Stomach (tissue), 8 donors: ENCODE measurements at regions not wholly inside any gene's neighbourhood (a gene's known extent, or its start where the extent isn't known, plus 50 kb on each side); places are given as distances from the start of the nearest gene placed in this dataset.

ENCODE experiments used
- DNase-seq, 2 donors: peaks; one replicate each; pipeline versions ENCODE4 v3.0.0 to v3.0.0-alpha.2; 2013 to 2019
- H3K27ac ChIP-seq, 5 donors: fragments of 200-600 bp in 4 of 5; sonication (generic) in 4 of 5; one replicate each; pipeline ENCODE4 v1.5.1; 2013 to 2019; ENCODE audit warnings: mild to moderate bottlenecking in 1 of 5, moderate library complexity in 1 of 5
- H3K27me3 ChIP-seq, 3 donors: fragments of 200-600 bp; sonication (generic); one replicate each; pipeline ENCODE4 v1.5.1; 2017 to 2019; ENCODE audit warnings: mixed run types in 1 of 3
- H3K36me3 ChIP-seq, 4 donors: fragments of 200-600 bp; sonication (generic); 1 replicate in 3 of 4; 2 replicates in 1 of 4; pipeline ENCODE4 v1.5.1; 2016 to 2019
- H3K4me1 ChIP-seq, 4 donors: fragments of 200-600 bp; sonication (generic); one replicate each; pipeline ENCODE4 v1.5.1; 2016 to 2019
- H3K4me3 ChIP-seq, 4 donors: fragments of 200-600 bp; sonication (generic) in 3 of 4; one replicate each; pipeline ENCODE4 v1.5.1; 2016 to 2019; ENCODE audit warnings: mild to moderate bottlenecking in 1 of 4
- H3K9me3 ChIP-seq, 4 donors: fragments of 200-600 bp; sonication (generic); one replicate each; pipeline ENCODE4 v1.5.1; 2016 to 2019
- EP300 ChIP-seq: sonication (generic); formaldehyde crosslinking; IDR thresholded peaks from one replicate; pipeline ENCODE4 v1.6.1; 2017; ENCODE audit warnings: antibody characterized with exemption
- POLR2A ChIP-seq, 4 donors: fragments of 450-650 bp; IDR thresholded peaks; one replicate each; pipeline ENCODE4 v1.6.1; 2016; ENCODE audit warnings: antibody characterized with exemption in 4 of 4, control low read depth in 2 of 4, mild to moderate bottlenecking in 1 of 4, moderate library complexity in 1 of 4
- POLR2AphosphoS5 ChIP-seq, 3 donors: sonication (generic); formaldehyde crosslinking; IDR thresholded peaks; one replicate each; pipeline ENCODE4 v1.6.1; 2016; ENCODE audit warnings: antibody characterized with exemption in 3 of 3
- WGBS, 5 donors: extraction: QIAGEN DNeasy Blood & Tissue Kit in 3 of 5; methylation state at CpG; one replicate each; pipeline versions ENCODE4 v1.1.5 to v1.1.7; 2013 to 2018; 5-methylcytosine and 5-hydroxymethylcytosine counted together
- intact Hi-C: fragments of 100-400 bp; cut with DNase I; formaldehyde crosslinking; loops from one replicate; pipeline ENCODE4 v1.15.1; 2023; ENCODE audit warnings: low total_unique reads
- TF ChIP-seq, protein P1 (sequence below), 7 experiments: fragments of 450-650 bp in 4 of 7; fragments of 200-600 bp in 3 of 7; sonication (generic) in 3 of 7; IDR thresholded peaks; one replicate each; pipeline ENCODE4 v1.5.1; 2016 to 2019; ENCODE audit warnings: antibody characterized with exemption in 7 of 7, control low read depth in 2 of 7, mild to moderate bottlenecking in 1 of 7
- donor health status: healthy with polysubstance abuse.
- donor health status: Bipolar disorder and iron deficiency.
- donor health status: healthy.

DNA sequence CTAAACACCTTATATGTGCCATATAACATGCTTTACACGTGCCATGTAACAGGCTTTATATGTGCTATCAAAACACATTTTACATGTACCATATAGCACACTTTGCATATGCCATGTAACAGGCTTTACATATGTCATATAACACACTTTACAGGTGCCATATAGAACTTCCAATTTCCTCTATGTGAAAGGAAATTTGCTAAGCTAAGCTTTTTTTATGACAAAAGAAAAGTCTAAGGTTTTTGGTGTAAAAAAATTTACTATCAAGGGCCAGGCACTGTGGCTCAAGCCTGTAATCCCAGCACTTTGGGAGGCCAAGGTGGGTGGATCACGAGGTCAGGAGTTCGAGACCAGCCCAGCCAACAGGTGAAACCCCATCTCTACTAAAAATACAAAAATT lies 136.5 kb downstream of the AKAIN1 start:
- Histone ChIP-seq H3K27ac (no peak overlapping the region), H3K4me1 (no peaks in the 10 kb centered on the region), H3K4me3 (no peak overlapping the region), H3K36me3 (no peaks in the 10 kb centered on the region), H3K27me3 (no peaks in the 10 kb centered on the region), H3K9me3 (no peaks in the 10 kb centered on the region)
- no peak for TF ChIP-seq POLR2AphosphoS5 (IDR thresholded peaks at IDR 0.05)
- TF ChIP-seq, protein P1, sequence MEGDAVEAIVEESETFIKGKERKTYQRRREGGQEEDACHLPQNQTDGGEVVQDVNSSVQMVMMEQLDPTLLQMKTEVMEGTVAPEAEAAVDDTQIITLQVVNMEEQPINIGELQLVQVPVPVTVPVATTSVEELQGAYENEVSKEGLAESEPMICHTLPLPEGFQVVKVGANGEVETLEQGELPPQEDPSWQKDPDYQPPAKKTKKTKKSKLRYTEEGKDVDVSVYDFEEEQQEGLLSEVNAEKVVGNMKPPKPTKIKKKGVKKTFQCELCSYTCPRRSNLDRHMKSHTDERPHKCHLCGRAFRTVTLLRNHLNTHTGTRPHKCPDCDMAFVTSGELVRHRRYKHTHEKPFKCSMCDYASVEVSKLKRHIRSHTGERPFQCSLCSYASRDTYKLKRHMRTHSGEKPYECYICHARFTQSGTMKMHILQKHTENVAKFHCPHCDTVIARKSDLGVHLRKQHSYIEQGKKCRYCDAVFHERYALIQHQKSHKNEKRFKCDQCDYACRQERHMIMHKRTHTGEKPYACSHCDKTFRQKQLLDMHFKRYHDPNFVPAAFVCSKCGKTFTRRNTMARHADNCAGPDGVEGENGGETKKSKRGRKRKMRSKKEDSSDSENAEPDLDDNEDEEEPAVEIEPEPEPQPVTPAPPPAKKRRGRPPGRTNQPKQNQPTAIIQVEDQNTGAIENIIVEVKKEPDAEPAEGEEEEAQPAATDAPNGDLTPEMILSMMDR (IDR thresholded peaks at IDR 0.05), result no peak
- no peak for TF ChIP-seq POLR2A (IDR thresholded peaks at IDR 0.05)
- intact Hi-C loops, result no loop called here
- 76 to 87% (median 82%) methylated on average over 3 of the region's 3 CpGs for WGBS, 5 donors
- no peak for DNase-seq

DNA sequence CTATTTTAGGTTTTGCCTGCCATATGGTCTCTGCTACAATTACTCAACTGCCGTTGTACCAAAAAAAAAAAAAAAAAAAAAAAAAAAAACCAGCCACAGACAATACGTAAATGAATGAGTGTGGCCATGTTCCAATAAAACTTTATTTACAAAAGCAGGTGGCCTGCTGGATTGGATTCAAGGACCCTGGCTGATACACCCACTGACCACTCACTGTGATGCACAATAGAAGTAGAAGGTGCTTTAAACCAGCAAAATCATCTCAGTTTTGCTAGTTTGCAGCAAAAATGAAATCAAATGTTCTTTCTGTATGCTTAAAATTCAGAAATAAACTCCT lies 137.4 kb downstream of the AKAIN1 start:
- Histone ChIP-seq H3K4me1 (no peaks in the 10 kb centered on the region), H3K27ac (no peak overlapping the region), H3K9me3 (no peaks in the 10 kb centered on the region), H3K4me3 (no peak overlapping the region), H3K36me3 (no peaks in the 10 kb centered on the region), H3K27me3 (no peaks in the 10 kb centered on the region)
- DNase-seq, result no peak
- TF ChIP-seq EP300 (no peak), POLR2AphosphoS5 (IDR thresholded peaks at IDR 0.05) (no peak), POLR2A (IDR thresholded peaks at IDR 0.05) (no peak)
- TF ChIP-seq, protein P1 (IDR thresholded peaks at IDR 0.05), result no peak
- intact Hi-C loops, result loop anchor here (5.0 kb wide), 1 partner anchor 952 kb away; no protein-coding TSS in a partner anchor
- 24 to 60% (median 42%) methylated on average over 2 of the region's 2 CpGs for WGBS, 5 donors

DNA sequence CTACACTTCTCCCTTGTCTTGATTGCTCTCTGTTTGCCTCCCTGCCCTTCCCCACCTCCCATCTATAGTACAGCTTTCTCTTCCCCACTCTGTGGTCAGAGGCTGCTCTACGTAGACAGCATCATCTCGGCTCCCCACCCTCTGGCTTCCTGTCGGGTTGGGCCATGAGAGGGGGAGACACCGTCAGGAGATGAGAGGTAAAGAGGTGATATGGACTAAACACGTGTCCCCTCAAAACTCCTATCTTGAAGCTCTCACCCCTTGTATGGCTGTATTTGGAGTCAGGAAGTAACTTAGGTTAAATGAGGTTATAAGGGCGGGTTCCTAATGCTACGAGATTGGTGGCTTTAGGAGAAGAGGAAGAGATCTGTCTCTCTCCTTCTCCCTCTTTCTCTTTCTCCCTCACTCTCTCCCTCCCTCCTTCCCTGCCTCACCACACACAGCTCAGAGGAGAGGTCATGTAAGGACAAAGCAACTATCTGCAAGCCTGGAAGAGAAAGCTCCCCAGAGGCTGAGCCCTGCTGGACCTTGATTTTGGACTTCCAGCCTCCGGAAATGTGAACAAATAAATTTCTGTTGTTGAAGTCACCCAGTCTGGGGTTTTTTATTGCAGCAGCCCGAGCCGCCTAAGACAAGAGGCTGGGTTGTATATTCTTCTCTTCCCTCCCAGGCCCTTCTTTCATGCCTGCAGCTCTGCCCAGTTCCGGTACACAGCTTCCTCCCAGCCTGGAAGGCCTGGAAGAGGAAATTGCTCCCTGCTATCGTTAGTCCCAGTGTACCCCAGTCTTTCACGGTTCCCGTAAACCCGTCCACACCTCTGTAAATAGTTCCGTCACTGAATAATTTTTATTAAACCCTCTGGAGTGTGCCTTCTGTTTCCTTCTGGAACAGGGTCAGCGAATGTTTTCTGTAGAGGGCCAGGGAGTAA lies 138.0 kb downstream of the AKAIN1 start:
- no peaks in the 10 kb centered on the region for H3K27me3 ChIP-seq
- 37 to 54% (median 51%) methylated on average over 17 of the region's 17 CpGs for WGBS, 5 donors
- H3K4me1 ChIP-seq, result no peaks in the 10 kb centered on the region
- peak in 1 of 2 donors; percentile 5 for DNase-seq
- no peak overlapping the region for H3K27ac ChIP-seq
- no peaks in the 10 kb centered on the region for H3K36me3 ChIP-seq
- no peaks in the 10 kb centered on the region for H3K9me3 ChIP-seq
- no peak overlapping the region for H3K4me3 ChIP-seq
- TF ChIP-seq EP300, result no peak
- TF ChIP-seq POLR2AphosphoS5 (IDR thresholded peaks at IDR 0.05), result no peak
- TF ChIP-seq, protein P1 (IDR thresholded peaks at IDR 0.05), result no peak
- no peak for TF ChIP-seq POLR2A (IDR thresholded peaks at IDR 0.05)
- intact Hi-C loops, result loop anchor here (5.0 kb wide), 1 partner anchor 952 kb away; no protein-coding TSS in a partner anchor

DNA sequence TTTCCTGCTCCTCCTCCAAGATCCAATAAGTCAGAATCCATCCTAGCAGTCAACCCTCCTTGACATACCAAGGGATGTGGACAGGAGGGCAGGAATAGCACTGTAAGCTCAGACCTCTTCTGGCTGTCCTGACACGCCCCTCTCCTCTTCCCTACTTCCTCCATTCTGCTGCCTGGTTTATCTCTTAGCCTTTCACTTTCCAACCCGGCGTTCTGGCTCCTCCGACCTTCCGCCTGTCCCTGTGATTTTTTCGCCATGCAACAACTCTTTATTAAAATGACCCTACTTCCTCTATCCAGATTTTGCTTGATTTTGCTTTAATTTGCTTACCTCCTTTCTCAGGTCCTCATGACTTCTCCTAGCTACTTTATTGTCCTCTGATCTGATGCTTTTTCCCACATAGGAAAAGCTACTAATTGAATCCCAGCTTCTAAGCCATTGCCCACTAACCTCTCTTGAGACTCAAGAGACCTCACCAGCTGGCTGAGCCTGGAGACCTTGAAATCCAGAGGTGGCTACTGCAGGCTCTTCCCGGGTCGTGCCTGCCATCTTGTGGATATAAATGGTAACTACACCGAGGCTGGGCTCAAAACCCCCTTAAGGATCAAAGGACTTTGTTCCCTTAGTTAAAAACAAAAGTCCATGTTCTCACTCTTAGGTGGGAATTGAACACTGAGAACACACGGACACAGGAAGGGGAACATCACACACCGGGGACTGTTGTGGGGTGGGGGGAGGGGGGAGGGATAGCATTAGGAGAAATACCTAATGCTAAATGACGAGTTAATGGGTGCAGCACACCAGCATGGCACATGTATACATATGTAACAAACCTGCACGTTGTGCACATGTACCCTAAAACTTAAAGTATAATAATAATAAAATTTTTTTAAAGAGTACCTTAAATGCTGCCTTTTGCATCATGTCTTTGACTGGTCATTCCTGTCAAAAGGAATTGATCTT lies 139.4 kb downstream of the AKAIN1 start:
- Histone ChIP-seq H3K27ac (no peak overlapping the region), H3K27me3 (no peaks in the 10 kb centered on the region), H3K4me3 (no peak overlapping the region), H3K9me3 (no peaks in the 10 kb centered on the region), H3K36me3 (no peaks in the 10 kb centered on the region), H3K4me1 (no peaks in the 10 kb centered on the region)
- TF ChIP-seq EP300 (no peak), POLR2AphosphoS5 (IDR thresholded peaks at IDR 0.05) (no peak), POLR2A (IDR thresholded peaks at IDR 0.05) (no peak)
- TF ChIP-seq, protein P1 (IDR thresholded peaks at IDR 0.05), result peak in 5 of 7 experiments; percentile 44 to 70 (median 53)
- peak; percentile 57 to 81 for DNase-seq
- 15 to 23% (median 19%) methylated on average over 13 of the region's 13 CpGs for WGBS, 5 donors
- intact Hi-C loops, result loop anchor here (5.0 kb wide), 1 partner anchor 950 kb away; no protein-coding TSS in a partner anchor
